Activated CD8-positive, alpha-beta T cell treated with anti-CD3 and anti-CD28 coated beads for 36 hours (primary cell): ENCODE measurements at regions not wholly inside any gene's neighbourhood (a gene's known extent, or its start where the extent isn't known, plus 50 kb on each side); places are given as distances from the start of the nearest gene placed in this dataset.

ENCODE experiments used
- ATAC-seq: fragments of 200-7000 bp; cut with Tn5 transposase; one replicate; pipeline ENCODE4 v1.10.0; 2021; ENCODE audit warnings: mild to moderate bottlenecking, moderate library complexity
- CTCF ChIA-PET: fragments of 350-600 bp; sonication (Branson Sonifier 250); formaldehyde crosslinking; loops from one replicate; lab custom pipeline; 2021; ENCODE audit warnings: antibody characterized with exemption; lab: Charles Lee
- POLR2A ChIA-PET: fragments of 350-600 bp; sonication (Branson Sonifier 250); formaldehyde crosslinking; loops from one replicate; lab custom pipeline; 2021; ENCODE audit warnings: antibody characterized with exemption; lab: Charles Lee
- DNase-seq: peaks from one replicate; pipeline ENCODE4 v3.0.0-alpha.2; 2020
- H3K27ac Mint-ChIP-seq: one replicate; pipeline ENCODE4 v1.8.0; 2021; ENCODE audit warnings: mild to moderate bottlenecking, mixed read lengths
- H3K27me3 Mint-ChIP-seq: one replicate; pipeline ENCODE4 v1.8.0; 2021; ENCODE audit warnings: mixed read lengths
- H3K36me3 Mint-ChIP-seq: one replicate; pipeline ENCODE4 v1.8.0; 2021; ENCODE audit warnings: low read depth, mixed read lengths
- H3K4me1 Mint-ChIP-seq: one replicate; pipeline ENCODE4 v1.8.0; 2021; ENCODE audit warnings: low read depth, mixed read lengths
- H3K4me3 Mint-ChIP-seq: one replicate; pipeline ENCODE4 v1.8.0; 2021; ENCODE audit warnings: mild to moderate bottlenecking, moderate library complexity, mixed read lengths
- H3K9me3 Mint-ChIP-seq: one replicate; pipeline ENCODE4 v1.8.0; 2021; ENCODE audit warnings: mixed read lengths
- intact Hi-C: fragments of 100-400 bp; cut with micrococcal nuclease; formaldehyde crosslinking; loops from one replicate; pipeline ENCODE4 v1.10.0; 2022
- TF ChIP-seq, protein P1 (sequence below): fragments of 200-600 bp; IDR thresholded peaks from one replicate; pipeline ENCODE4 v1.8.0; 2022; ENCODE audit warnings: antibody characterized with exemption, mild to moderate bottlenecking

DNA sequence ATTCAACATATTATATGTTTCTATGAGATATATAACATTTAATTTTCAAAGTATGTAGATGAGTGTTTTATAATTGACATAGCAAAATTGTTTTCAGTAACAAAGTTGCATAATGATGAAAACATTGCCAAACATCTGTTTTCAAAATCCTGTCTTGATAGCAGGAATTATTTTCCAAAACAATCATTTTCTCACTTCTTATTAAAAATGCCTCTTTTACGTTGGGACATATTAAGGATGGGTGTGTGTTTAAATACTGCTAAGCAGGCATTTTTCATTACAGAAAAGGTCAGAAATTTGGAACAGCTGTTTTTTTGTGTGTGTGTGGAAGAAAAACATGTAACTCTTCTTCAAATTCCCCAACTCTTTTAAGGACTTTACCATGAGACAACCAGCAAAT, 452.0 kb downstream of the SPRY1 start:
- Mint-ChIP-seq H3K4me3 (no peak overlapping the region), H3K27ac (no peak overlapping the region), H3K36me3 (no peaks in the 10 kb centered on the region), H3K9me3 (no peaks in the 10 kb centered on the region), H3K4me1 (no peaks in the 10 kb centered on the region), H3K27me3 (peaks cover 2% of the 10 kb centered on the region)
- TF ChIP-seq, protein P1, sequence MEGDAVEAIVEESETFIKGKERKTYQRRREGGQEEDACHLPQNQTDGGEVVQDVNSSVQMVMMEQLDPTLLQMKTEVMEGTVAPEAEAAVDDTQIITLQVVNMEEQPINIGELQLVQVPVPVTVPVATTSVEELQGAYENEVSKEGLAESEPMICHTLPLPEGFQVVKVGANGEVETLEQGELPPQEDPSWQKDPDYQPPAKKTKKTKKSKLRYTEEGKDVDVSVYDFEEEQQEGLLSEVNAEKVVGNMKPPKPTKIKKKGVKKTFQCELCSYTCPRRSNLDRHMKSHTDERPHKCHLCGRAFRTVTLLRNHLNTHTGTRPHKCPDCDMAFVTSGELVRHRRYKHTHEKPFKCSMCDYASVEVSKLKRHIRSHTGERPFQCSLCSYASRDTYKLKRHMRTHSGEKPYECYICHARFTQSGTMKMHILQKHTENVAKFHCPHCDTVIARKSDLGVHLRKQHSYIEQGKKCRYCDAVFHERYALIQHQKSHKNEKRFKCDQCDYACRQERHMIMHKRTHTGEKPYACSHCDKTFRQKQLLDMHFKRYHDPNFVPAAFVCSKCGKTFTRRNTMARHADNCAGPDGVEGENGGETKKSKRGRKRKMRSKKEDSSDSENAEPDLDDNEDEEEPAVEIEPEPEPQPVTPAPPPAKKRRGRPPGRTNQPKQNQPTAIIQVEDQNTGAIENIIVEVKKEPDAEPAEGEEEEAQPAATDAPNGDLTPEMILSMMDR, result no peak
- no peak for DNase-seq
- ChIA-PET POLR2A (no interaction called here), CTCF (no interaction called here)
- intact Hi-C loops, result no loop called here
- no peak for ATAC-seq

DNA sequence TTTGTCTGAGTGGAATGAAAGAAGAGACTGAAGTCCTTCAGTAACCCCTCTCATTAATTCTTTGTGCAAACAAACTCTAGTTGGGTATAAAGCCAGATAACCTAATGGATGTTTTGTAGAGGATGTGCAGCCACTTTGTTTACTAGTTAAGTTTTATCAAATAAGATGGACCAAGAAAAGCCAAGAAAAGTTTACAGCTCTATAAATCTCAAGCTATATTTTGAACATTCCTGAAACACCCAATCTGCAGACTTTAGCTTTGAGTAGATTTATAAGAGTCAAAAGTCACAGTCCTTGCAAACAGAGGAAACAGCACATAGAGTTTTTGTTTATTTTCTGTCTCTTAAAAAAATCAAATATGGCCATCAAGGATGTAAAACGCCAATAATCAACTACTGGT, 452.9 kb downstream of the SPRY1 start:
- TF ChIP-seq, protein P1, result no peak
- DNase-seq (no peak), ATAC-seq (no peak)
- Mint-ChIP-seq H3K27me3 (peaks cover 2% of the 10 kb centered on the region), H3K4me1 (no peaks in the 10 kb centered on the region), H3K36me3 (no peaks in the 10 kb centered on the region), H3K9me3 (no peaks in the 10 kb centered on the region), H3K27ac (no peak overlapping the region), H3K4me3 (no peak overlapping the region)
- ChIA-PET POLR2A (no interaction called here), CTCF (no interaction called here)
- intact Hi-C loops, result no loop called here

DNA sequence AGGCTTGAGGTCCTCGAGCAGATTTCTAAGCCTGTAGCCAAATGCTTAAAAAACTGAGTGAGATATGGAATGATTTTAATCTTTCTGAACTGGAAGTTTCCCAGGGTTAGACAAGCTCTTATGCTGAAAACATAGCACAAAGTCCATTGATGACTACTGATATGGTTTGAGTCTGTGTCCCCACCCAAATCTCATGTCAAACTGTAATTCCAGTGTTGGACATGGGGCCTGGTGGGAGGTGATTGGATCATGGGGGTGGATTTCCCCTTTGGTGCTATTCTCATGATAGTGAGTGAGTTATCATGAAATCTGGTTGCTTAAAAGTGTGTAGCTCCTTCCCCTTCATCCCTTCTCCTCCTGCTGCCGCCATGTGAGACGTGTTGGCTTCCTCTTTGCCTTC, 454.9 kb downstream of the SPRY1 start:
- no peak overlapping the region for H3K27ac Mint-ChIP-seq
- TF ChIP-seq, protein P1, result no peak
- no peaks in the 10 kb centered on the region for H3K9me3 Mint-ChIP-seq
- intact Hi-C loops, result no loop called here
- POLR2A ChIA-PET, result no interaction called here
- H3K4me3 Mint-ChIP-seq, result no peak overlapping the region
- CTCF ChIA-PET, result no interaction called here
- H3K36me3 Mint-ChIP-seq, result no peaks in the 10 kb centered on the region
- ATAC-seq (no peak), DNase-seq (no peak)
- H3K27me3 Mint-ChIP-seq, result no peaks in the 10 kb centered on the region
- H3K4me1 Mint-ChIP-seq, result no peaks in the 10 kb centered on the region

DNA sequence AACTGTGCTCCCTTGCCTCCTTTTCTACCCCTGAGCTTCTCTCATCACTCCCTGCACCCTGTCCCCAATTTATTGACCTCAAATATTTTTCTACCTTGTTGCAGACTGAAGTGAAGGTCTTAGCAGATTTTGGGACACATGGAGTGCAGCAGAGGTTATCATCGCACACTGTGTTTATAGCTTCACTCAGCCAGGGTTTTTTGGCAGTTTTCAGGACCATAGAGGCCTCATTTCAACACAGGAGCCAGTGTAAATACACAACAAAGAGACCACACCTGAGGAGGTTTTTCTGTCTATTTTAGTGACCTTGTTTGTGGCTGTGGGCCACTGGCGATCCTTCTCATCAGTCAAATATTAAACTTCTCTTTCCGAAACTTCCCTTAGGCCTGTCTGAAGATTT, 457.1 kb downstream of the SPRY1 start:
- Mint-ChIP-seq H3K27ac (no peak overlapping the region), H3K27me3 (peaks cover 1% of the 10 kb centered on the region), H3K9me3 (no peaks in the 10 kb centered on the region), H3K4me1 (no peaks in the 10 kb centered on the region), H3K4me3 (no peak overlapping the region), H3K36me3 (no peaks in the 10 kb centered on the region)
- CTCF ChIA-PET, result interaction anchor here (1.0 kb wide), 1 partner anchor 80 kb away, joined by 3 read pairs; no protein-coding TSS in a partner anchor
- intact Hi-C loops, result no loop called here
- TF ChIP-seq, protein P1, result no peak
- no peak for ATAC-seq
- POLR2A ChIA-PET, result no interaction called here
- DNase-seq, result no peak

DNA sequence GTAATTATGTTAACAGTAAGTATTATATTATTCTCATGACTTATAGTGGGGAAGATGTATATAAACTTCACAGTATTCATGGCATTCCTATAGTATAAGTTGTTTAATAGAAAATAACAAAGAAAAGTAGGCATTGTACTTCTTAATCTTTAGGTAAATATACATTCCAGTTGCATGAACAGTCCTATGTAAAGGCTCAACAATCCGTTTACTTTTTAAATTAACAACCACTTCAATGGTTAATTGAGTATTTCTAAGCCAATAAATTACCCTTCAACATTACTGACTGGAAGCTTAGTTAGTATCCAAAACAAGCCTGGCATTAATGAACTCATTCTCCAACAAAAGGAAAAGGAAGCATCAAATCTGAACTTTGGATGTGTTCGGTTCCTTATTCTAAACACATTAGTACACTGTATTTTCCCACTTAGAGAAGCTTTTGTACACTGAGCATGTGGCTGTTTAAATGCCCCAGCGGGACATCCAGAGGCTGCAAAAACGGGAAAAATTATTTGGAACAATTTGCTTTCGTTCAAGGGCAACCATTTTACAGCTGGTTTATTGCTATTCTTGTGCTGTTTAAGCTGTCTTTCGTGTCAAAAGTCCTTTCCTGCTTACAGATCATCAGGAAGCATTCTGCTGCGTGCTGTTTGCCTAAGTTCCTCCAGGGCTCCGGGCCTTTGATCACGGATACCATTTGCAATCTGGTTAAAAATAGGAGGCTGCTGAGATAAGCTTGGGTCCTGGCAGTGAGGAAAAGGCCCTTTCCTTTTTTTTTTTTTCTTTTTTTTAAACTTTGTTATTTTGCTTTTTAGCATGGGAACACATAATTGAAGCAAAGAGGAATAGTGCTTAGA, 460.3 kb downstream of the SPRY1 start:
- intact Hi-C loops, result no loop called here
- Mint-ChIP-seq H3K27me3 (peaks cover 1% of the 10 kb centered on the region), H3K27ac (no peak overlapping the region), H3K4me1 (no peaks in the 10 kb centered on the region), H3K36me3 (no peaks in the 10 kb centered on the region), H3K9me3 (no peaks in the 10 kb centered on the region), H3K4me3 (no peak overlapping the region)
- POLR2A ChIA-PET, result interaction anchor here (0.6 kb wide), 1 partner anchor 619 kb away, joined by 3 read pairs; no protein-coding TSS in a partner anchor
- DNase-seq (no peak), ATAC-seq (no peak)
- CTCF ChIA-PET, result interaction anchor here (0.7 kb wide), 1 partner anchor 21 kb away, joined by 3 read pairs; no protein-coding TSS in a partner anchor
- TF ChIP-seq, protein P1, result no peak
